Endothelial cell of umbilical vein (primary cell): ENCODE measurements at regions not wholly inside any gene's neighbourhood (a gene's known extent, or its start where the extent isn't known, plus 50 kb on each side); places are given as distances from the start of the nearest gene placed in this dataset.

Experiments
- BruUV-seq: library from RNA; stranded (reverse); fragments of 400-500 nt; replicated peaks from 2 replicates; lab custom pipeline; 2021; lab: Mats Ljungman, UMichigan
- CTCF ChIA-PET: fragments of 300-600, 350-600 bp; sonication (Branson Sonifier 250); formaldehyde crosslinking; loops from one replicate; lab custom pipeline; 2021; ENCODE audit warnings: antibody characterized with exemption, inconsistent platforms; lab: Charles Lee
- POLR2A ChIA-PET: fragments of 300-600, 350-600 bp; sonication (Branson Sonifier 250); formaldehyde crosslinking; loops from one replicate; lab custom pipeline; 2021; ENCODE audit warnings: antibody characterized with exemption, inconsistent platforms; lab: Charles Lee
- DNase-seq: peaks from one replicate; pipeline ENCODE4 v3.0.0-alpha.2; 2011; ENCODE audit warnings: low read depth, low spot score
- FAIRE-seq: peaks from 2 replicates; lab custom pipeline; 2011; peaks lifted over from hg19 to GRCh38; lab: Jason Lieb, UNC
- H2AFZ ChIP-seq: 2 replicates; pipeline ENCODE4 v1.6.0; 2012; ENCODE audit warnings: low read depth, low read length, control low read depth, inconsistent platforms
- H3K27ac ChIP-seq: 2 replicates; pipeline ENCODE4 v1.5.1; 2011; ENCODE audit warnings: low read depth, mild to moderate bottlenecking, control low read depth, low read length, moderate library complexity; ENCODE audit not compliant: insufficient read depth
- H3K27me3 ChIP-seq, 2 experiments: 2 replicates each; pipeline versions ENCODE4 v1.6.0 to v1.6.1; 2011; ENCODE audit warnings: low read length in 2 of 2, mixed read lengths in 1 of 2; ENCODE audit not compliant: control insufficient read depth in 2 of 2, insufficient read depth in 2 of 2
- H3K36me3 ChIP-seq, 2 experiments: 2 replicates in 1 of 2; 3 replicates in 1 of 2; pipeline ENCODE4 v1.5.1; 2011; ENCODE audit warnings: low read length in 2 of 2, mild to moderate bottlenecking in 1 of 2, moderate library complexity in 1 of 2; ENCODE audit not compliant: control insufficient read depth in 2 of 2, insufficient read depth in 2 of 2; ENCODE audit errors: extremely low read depth in 1 of 2
- H3K4me1 ChIP-seq: 3 replicates; pipeline ENCODE4 v1.5.1; 2011; ENCODE audit warnings: mild to moderate bottlenecking, low read length; ENCODE audit not compliant: control insufficient read depth, insufficient read depth; ENCODE audit errors: extremely low read depth
- H3K4me2 ChIP-seq: 2 replicates; pipeline ENCODE4 v1.6.1; 2011; ENCODE audit warnings: low read length, control low read depth, mixed read lengths; ENCODE audit not compliant: insufficient read depth
- H3K4me3 ChIP-seq, 3 experiments: fragments of 200-600 bp in 1 of 3; sonication (generic), shearing (Covaris generic) in 1 of 3; replicated peaks in 1 of 3; 2 replicates each; pipeline ENCODE4 v1.5.1; 2011 to 2016; ENCODE audit warnings: control low read depth in 3 of 3, low read length in 3 of 3, mild to moderate bottlenecking in 2 of 3, inconsistent platforms in 1 of 3, low read depth in 1 of 3, moderate library complexity in 1 of 3; ENCODE audit not compliant: insufficient read depth in 1 of 3
- H3K79me2 ChIP-seq: 2 replicates; pipeline ENCODE4 v1.6.0; 2012; ENCODE audit warnings: low read length, inconsistent platforms; ENCODE audit not compliant: control insufficient read depth, insufficient read depth
- H3K9ac ChIP-seq: replicated peaks from 2 replicates; pipeline ENCODE3; 2011; ENCODE audit warnings: low read length, control low read depth; ENCODE audit not compliant: insufficient read depth; ENCODE audit errors: extremely low read depth
- H3K9me1 ChIP-seq: replicated peaks from 3 replicates; pipeline ENCODE4 v1.6.0; 2011; ENCODE audit warnings: mild to moderate bottlenecking, low read length; ENCODE audit not compliant: control insufficient read depth, insufficient read depth; ENCODE audit errors: extremely low read depth
- H3K9me3 ChIP-seq: replicated peaks from 2 replicates; pipeline ENCODE4 v1.5.1; 2012; ENCODE audit warnings: low read length, inconsistent platforms; ENCODE audit not compliant: control insufficient read depth, insufficient read depth
- H4K20me1 ChIP-seq: replicated peaks from 2 replicates; pipeline ENCODE3; 2011; ENCODE audit warnings: mild to moderate bottlenecking, low read length; ENCODE audit not compliant: control insufficient read depth, insufficient read depth; ENCODE audit errors: extremely low read depth
- EZH2 ChIP-seq: IDR thresholded peaks from 2 replicates; pipeline ENCODE4 v1.6.1; 2012; ENCODE audit warnings: borderline replicate concordance, low read depth, mild to moderate bottlenecking, moderate library complexity, low read length, inconsistent platforms; ENCODE audit not compliant: severe bottlenecking
- FOS ChIP-seq: IDR thresholded peaks from 2 replicates; pipeline ENCODE4 v1.6.1; 2011; ENCODE audit warnings: mild to moderate bottlenecking, low read length, moderate library complexity, borderline replicate concordance; ENCODE audit not compliant: insufficient read depth
- GATA2 ChIP-seq: IDR thresholded peaks from 2 replicates; pipeline ENCODE4 v1.7.0; 2011; ENCODE audit warnings: low read depth, mild to moderate bottlenecking, moderate library complexity, mixed read lengths, low read length; ENCODE audit not compliant: insufficient read length, insufficient read depth
- JUN ChIP-seq: IDR thresholded peaks from 2 replicates; pipeline ENCODE4 v1.6.1; 2011; ENCODE audit warnings: borderline replicate concordance, low read depth; ENCODE audit not compliant: insufficient read length, insufficient read depth
- MYC ChIP-seq: IDR thresholded peaks from one replicate; pipeline ENCODE4 v1.6.1; 2011; ENCODE audit warnings: mild to moderate bottlenecking, low read depth, low read length
- POLR2A ChIP-seq: IDR thresholded peaks from 2 replicates; pipeline ENCODE4 v1.6.1; 2012; ENCODE audit warnings: low read depth, mild to moderate bottlenecking, control low read depth, low read length
- POLR2AphosphoS5 ChIP-seq: IDR thresholded peaks from 2 replicates; pipeline ENCODE4 v1.6.1; 2012; ENCODE audit warnings: low read depth, mild to moderate bottlenecking, control low read depth, low read length, moderate library complexity; ENCODE audit not compliant: insufficient read depth
- dilution Hi-C: fragments of 300-500 bp; cut with MboI; formaldehyde crosslinking; loops from one replicate; pipeline ENCODE4 v1.15.0; 2019; ENCODE audit warnings: low sequenced_read_pairs; ENCODE audit not compliant: extremely low pct_ligation_motif_present
- intact Hi-C: fragments of 100-400 bp; cut with micrococcal nuclease; formaldehyde crosslinking; loops from one replicate; pipeline ENCODE4 v1.10.0; 2022
- TF ChIP-seq, protein P1 (sequence below), 2 donors: IDR thresholded peaks; 1 replicate in 1 of 2; 2 replicates in 1 of 2; pipeline ENCODE4 v1.5.1; 2011; ENCODE audit warnings: low read length in 2 of 2, mild to moderate bottlenecking in 2 of 2, moderate library complexity in 2 of 2, control low read depth in 1 of 2, inconsistent platforms in 1 of 2, low read depth in 1 of 2; ENCODE audit not compliant: insufficient read depth in 1 of 2; ENCODE audit errors: extremely low read depth in 1 of 2
- TF ChIP-seq, protein P2 (sequence below): IDR thresholded peaks from 2 replicates; pipeline ENCODE4 v1.6.1; 2011; ENCODE audit not compliant: insufficient read depth, insufficient read length

DNA sequence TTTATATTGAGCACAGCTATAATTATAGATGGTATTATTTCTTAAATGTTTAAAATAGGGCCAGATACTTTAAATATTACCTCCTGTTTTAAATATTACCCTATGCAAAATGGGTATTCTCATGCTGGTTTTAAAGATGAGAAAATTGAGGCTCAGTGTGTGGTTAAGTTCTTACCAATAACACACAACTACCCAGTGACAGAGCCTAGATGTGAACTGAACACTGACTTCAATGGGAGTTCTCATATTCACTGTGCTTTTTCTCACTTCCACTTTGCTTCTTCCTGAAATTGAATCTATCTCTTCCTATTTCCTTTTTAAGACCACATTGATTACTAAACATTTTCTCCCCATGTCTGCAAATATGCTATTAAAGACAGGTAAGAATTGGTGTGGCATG is 135.8 kb upstream of the TUSC1 start:
- FAIRE-seq, result no peak
- H3K4me3 ChIP-seq, result no peak overlapping the region
- no TSS peak for BruUV-seq

DNA sequence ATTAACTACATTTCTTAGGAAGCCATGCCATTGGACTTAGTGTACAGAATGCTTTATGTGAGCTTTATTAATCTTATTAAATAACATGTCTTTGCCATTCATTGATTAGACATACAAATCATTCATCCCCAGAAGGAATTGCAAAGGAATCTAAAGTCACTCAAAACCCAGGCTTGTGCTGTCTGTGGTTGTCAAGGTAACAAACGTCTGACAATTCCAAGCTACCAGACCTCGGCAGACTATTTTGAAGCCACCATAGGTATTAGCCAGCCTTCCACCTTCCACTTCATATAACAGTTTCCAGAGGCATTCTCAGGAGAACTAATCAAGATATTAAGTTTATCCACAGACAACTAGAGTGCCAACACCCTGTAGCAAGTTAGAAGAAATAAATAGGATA is 135.2 kb upstream of the TUSC1 start:
- POLR2A ChIA-PET, result no interaction called here
- FAIRE-seq (no peak), DNase-seq (no peak)
- H3K4me1 ChIP-seq, result no peaks in the 10 kb centered on the region
- no peaks in the 10 kb centered on the region for H3K79me2 ChIP-seq
- H3K9me1 ChIP-seq, result no peaks in the 10 kb centered on the region
- H3K4me2 ChIP-seq, result no peak overlapping the region
- no peak overlapping the region for H3K4me3 ChIP-seq
- H3K9me3 ChIP-seq, result no peaks in the 10 kb centered on the region
- BruUV-seq, result no TSS peak
- no peak overlapping the region for H3K9ac ChIP-seq
- CTCF ChIA-PET, result no interaction called here
- TF ChIP-seq, protein P1, sequence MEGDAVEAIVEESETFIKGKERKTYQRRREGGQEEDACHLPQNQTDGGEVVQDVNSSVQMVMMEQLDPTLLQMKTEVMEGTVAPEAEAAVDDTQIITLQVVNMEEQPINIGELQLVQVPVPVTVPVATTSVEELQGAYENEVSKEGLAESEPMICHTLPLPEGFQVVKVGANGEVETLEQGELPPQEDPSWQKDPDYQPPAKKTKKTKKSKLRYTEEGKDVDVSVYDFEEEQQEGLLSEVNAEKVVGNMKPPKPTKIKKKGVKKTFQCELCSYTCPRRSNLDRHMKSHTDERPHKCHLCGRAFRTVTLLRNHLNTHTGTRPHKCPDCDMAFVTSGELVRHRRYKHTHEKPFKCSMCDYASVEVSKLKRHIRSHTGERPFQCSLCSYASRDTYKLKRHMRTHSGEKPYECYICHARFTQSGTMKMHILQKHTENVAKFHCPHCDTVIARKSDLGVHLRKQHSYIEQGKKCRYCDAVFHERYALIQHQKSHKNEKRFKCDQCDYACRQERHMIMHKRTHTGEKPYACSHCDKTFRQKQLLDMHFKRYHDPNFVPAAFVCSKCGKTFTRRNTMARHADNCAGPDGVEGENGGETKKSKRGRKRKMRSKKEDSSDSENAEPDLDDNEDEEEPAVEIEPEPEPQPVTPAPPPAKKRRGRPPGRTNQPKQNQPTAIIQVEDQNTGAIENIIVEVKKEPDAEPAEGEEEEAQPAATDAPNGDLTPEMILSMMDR (IDR thresholded peaks at IDR 0.05; ENCODE audit: extremely low read depth in 1 of 2, insufficient read depth in 1 of 2, low read depth in 1 of 2, low read length in 2 of 2), result no peak
- TF ChIP-seq MYC (no peak), GATA2 (no peak), POLR2A (no peak), EZH2 (no peak), JUN (no peak), FOS (no peak), POLR2AphosphoS5 (no peak)
- TF ChIP-seq, protein P2, sequence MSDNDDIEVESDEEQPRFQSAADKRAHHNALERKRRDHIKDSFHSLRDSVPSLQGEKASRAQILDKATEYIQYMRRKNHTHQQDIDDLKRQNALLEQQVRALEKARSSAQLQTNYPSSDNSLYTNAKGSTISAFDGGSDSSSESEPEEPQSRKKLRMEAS, result no peak
- no peaks in the 10 kb centered on the region for H3K36me3 ChIP-seq
- H3K27me3 ChIP-seq, result no peaks in the 10 kb centered on the region
- dilution Hi-C loops, result no loop called here
- intact Hi-C loops, result no loop called here
- no peak overlapping the region for H3K27ac ChIP-seq
- no peaks in the 10 kb centered on the region for H4K20me1 ChIP-seq
- H2AFZ ChIP-seq, result no peak overlapping the region

More for the DNA sequence above, 135.8 kb upstream of the TUSC1 start:
- TF ChIP-seq JUN (no peak), POLR2A (no peak)
- TF ChIP-seq, protein P1 (IDR thresholded peaks at IDR 0.05; ENCODE audit: extremely low read depth in 1 of 2, insufficient read depth in 1 of 2, low read depth in 1 of 2, low read length in 2 of 2), result no peak
- TF ChIP-seq, protein P2, result no peak
- Histone ChIP-seq H3K9me1 (no peaks in the 10 kb centered on the region), H3K4me1 (no peaks in the 10 kb centered on the region), H3K9me3 (no peaks in the 10 kb centered on the region), H3K9ac (no peak overlapping the region), H3K79me2 (no peaks in the 10 kb centered on the region), H3K4me2 (no peak overlapping the region), H3K27me3 (no peaks in the 10 kb centered on the region), H4K20me1 (no peaks in the 10 kb centered on the region), H3K36me3 (no peaks in the 10 kb centered on the region), H2AFZ (no peak overlapping the region), H3K27ac (no peak overlapping the region)
- intact Hi-C loops, result no loop called here
- DNase-seq, result no peak
- ChIA-PET POLR2A (no interaction called here), CTCF (no interaction called here)
- dilution Hi-C loops, result no loop called here
